Mesenteric fat pad (tissue), 1 donor: ENCODE measurements at regions not wholly inside any gene's neighbourhood (a gene's known extent, or its start where the extent isn't known, plus 50 kb on each side); places are given as distances from the start of the nearest gene placed in this dataset.
"Not testable (repeated sequence)": the region's sequence is repeated elsewhere in the genome, so short reads cannot be mapped to it uniquely, and the experiment has no call there.

Source experiments
- DNase-seq: peaks from one replicate; pipeline ENCODE4 v3.0.0-alpha.2; 2020; ENCODE audit warnings: low spot score
- donor health status: DM: yes; HTN: yes; CAD: no.

GRCh38 chr4:179182741-179183140 is 1740.5 kb upstream of the AGA start:
- DNase-seq = no peak

GRCh38 chr4:179195887-179196286 is 1753.7 kb upstream of the AGA start:
- DNase-seq = no peak

GRCh38 chr4:179196511-179196910 is 1754.3 kb upstream of the AGA start:
- DNase-seq = no peak

GRCh38 chr4:179200681-179201080 is 1758.4 kb upstream of the AGA start:
- no peak for DNase-seq

- no peak for DNase-seq
These were observed 1783.4 kb upstream of the AGA start for GRCh38 chr4:179225594-179225993.

- no peak for DNase-seq
These were observed 1806.6 kb upstream of the AGA start for GRCh38 chr4:179248821-179249220.

GRCh38 chr4:179268791-179269190 is 1826.6 kb upstream of the AGA start:
- no peak for DNase-seq

GRCh38 chr4:179272282-179272681 is 1830.0 kb upstream of the AGA start:
- no peak for DNase-seq

GRCh38 chr4:179278647-179279046 is 1836.4 kb upstream of the AGA start:
- DNase-seq = no peak

- DNase-seq = no peak
These were observed 1843.5 kb upstream of the AGA start for GRCh38 chr4:179285696-179286095.

GRCh38 chr4:179291657-179292056 is 1849.4 kb upstream of the AGA start:
- DNase-seq = no peak

- DNase-seq = no peak
These were observed 1850.2 kb upstream of the AGA start for GRCh38 chr4:179292468-179292867.

GRCh38 chr4:179307297-179308136 is 1865.3 kb upstream of the AGA start:
- DNase-seq = no peak

GRCh38 chr4:179313823-179314222 is 1871.6 kb upstream of the AGA start:
- no peak for DNase-seq

GRCh38 chr4:179325181-179325580 is 1882.9 kb upstream of the AGA start:
- no peak for DNase-seq

GRCh38 chr4:179328627-179329026 is 1886.4 kb upstream of the AGA start:
- no peak for DNase-seq

GRCh38 chr4:179331362-179331761 is 1889.1 kb upstream of the AGA start:
- DNase-seq = no peak

- no peak for DNase-seq
These were observed 1902.6 kb upstream of the AGA start for GRCh38 chr4:179344861-179345260.

GRCh38 chr4:179352221-179352620 is 1910.0 kb upstream of the AGA start:
- no peak for DNase-seq

GRCh38 chr4:179353786-179354185 is 1911.5 kb upstream of the AGA start:
- DNase-seq = no peak

GRCh38 chr4:179361978-179362486 is 1919.8 kb upstream of the AGA start:
- DNase-seq = no peak

GRCh38 chr4:179365932-179366331 is 1923.7 kb upstream of the AGA start:
- DNase-seq = not testable (repeated sequence)

GRCh38 chr4:179372242-179372641 is 1930.0 kb upstream of the AGA start:
- DNase-seq = no peak
